ENCODE measurements at regions not wholly inside any gene's neighbourhood (a gene's known extent, or its start where the extent isn't known, plus 50 kb on each side); places are given as distances from the start of the nearest gene placed in this dataset.

GRCh38 chr5:98042521-98042920 is 730.9 kb upstream of the RGMB start:
- no peak for TF ChIP-seq EZH2 (IDR thresholded peaks at IDR 0.05; ENCODE audit: insufficient read depth, low read length)
- TF ChIP-seq CTCF (IDR thresholded peaks at IDR 0.05; ENCODE audit: insufficient read depth, low read depth, low read length) = no peak
- H3K27ac Mint-ChIP-seq (ENCODE audit: unreplicated experiment) = no peak overlapping the region
- Histone ChIP-seq H3K36me3 (ENCODE audit: insufficient read depth, low read length) (no peaks in the 10 kb centered on the region), H3K4me2 (ENCODE audit: low read length) (no peak overlapping the region), H2AFZ (ENCODE audit: low read depth, low read length) (no peak overlapping the region), H3K79me2 (ENCODE audit: insufficient read depth, low read length) (no peaks in the 10 kb centered on the region), H4K20me1 (ENCODE audit: insufficient read depth, low read length) (no peaks in the 10 kb centered on the region), H3K9me3 (ENCODE audit: insufficient read depth, low read depth, low read length) (no peaks in the 10 kb centered on the region), H3K4me3 (ENCODE audit: insufficient read depth, low read depth, low read length) (no peak overlapping the region), H3K9ac (ENCODE audit: low read length) (no peak overlapping the region), H3K27me3 (ENCODE audit: insufficient read depth, low read length) (no peaks in the 10 kb centered on the region), H3K27ac (ENCODE audit: low read depth, low read length) (no peak overlapping the region), H3K4me1 (ENCODE audit: insufficient read depth, low read length) (no peaks in the 10 kb centered on the region)
- H3K27me3 Mint-ChIP-seq (ENCODE audit: low read depth, unreplicated experiment) = no peaks in the 10 kb centered on the region
- no peak overlapping the region for H3K4me3 Mint-ChIP-seq (ENCODE audit: unreplicated experiment)
- FAIRE-seq (no peak), DNase-seq (ENCODE audit: low read depth) (no peak)
- peaks cover 10% of the 10 kb centered on the region for H3K4me1 Mint-ChIP-seq (ENCODE audit: low read depth, unreplicated experiment)
- H3K36me3 Mint-ChIP-seq (ENCODE audit: low read depth, unreplicated experiment) = no peaks in the 10 kb centered on the region
- no peaks in the 10 kb centered on the region for H3K9me3 Mint-ChIP-seq (ENCODE audit: unreplicated experiment)

- no peak overlapping the region for H3K9ac ChIP-seq (ENCODE audit: low read length)
- no peak for FAIRE-seq
- H3K36me3 Mint-ChIP-seq (ENCODE audit: low read depth, unreplicated experiment) = no peaks in the 10 kb centered on the region
These were observed 730.5 kb upstream of the RGMB start for GRCh38 chr5:98042961-98043360.

More at GRCh38 chr5:98042961-98043360, 730.5 kb upstream of the RGMB start:
- TF ChIP-seq CTCF (IDR thresholded peaks at IDR 0.05; ENCODE audit: insufficient read depth, low read depth, low read length) (no peak), EZH2 (IDR thresholded peaks at IDR 0.05; ENCODE audit: insufficient read depth, low read length) (no peak)
- H3K27me3 Mint-ChIP-seq (ENCODE audit: low read depth, unreplicated experiment) = no peaks in the 10 kb centered on the region
- Histone ChIP-seq H3K27ac (ENCODE audit: low read depth, low read length) (no peak overlapping the region), H3K4me1 (ENCODE audit: insufficient read depth, low read length) (no peaks in the 10 kb centered on the region), H3K4me2 (ENCODE audit: low read length) (no peak overlapping the region), H3K36me3 (ENCODE audit: insufficient read depth, low read length) (no peaks in the 10 kb centered on the region), H3K4me3 (ENCODE audit: insufficient read depth, low read depth, low read length) (no peak overlapping the region), H2AFZ (ENCODE audit: low read depth, low read length) (no peak overlapping the region), H3K9me3 (ENCODE audit: insufficient read depth, low read depth, low read length) (no peaks in the 10 kb centered on the region), H4K20me1 (ENCODE audit: insufficient read depth, low read length) (no peaks in the 10 kb centered on the region), H3K79me2 (ENCODE audit: insufficient read depth, low read length) (no peaks in the 10 kb centered on the region), H3K27me3 (ENCODE audit: insufficient read depth, low read length) (no peaks in the 10 kb centered on the region)
- H3K9me3 Mint-ChIP-seq (ENCODE audit: unreplicated experiment) = no peaks in the 10 kb centered on the region
- DNase-seq (ENCODE audit: low read depth) = no peak
- H3K27ac Mint-ChIP-seq (ENCODE audit: unreplicated experiment) = no peak overlapping the region
- H3K4me3 Mint-ChIP-seq (ENCODE audit: unreplicated experiment) = no peak overlapping the region
- H3K4me1 Mint-ChIP-seq (ENCODE audit: low read depth, unreplicated experiment) = peaks cover 10% of the 10 kb centered on the region
